HG02885 (cell line): ENCODE measurements at regions not wholly inside any gene's neighbourhood (a gene's known extent, or its start where the extent isn't known, plus 50 kb on each side); places are given as distances from the start of the nearest gene placed in this dataset.
"Not testable (repeated sequence)": the region's sequence is repeated elsewhere in the genome, so short reads cannot be mapped to it uniquely, and the experiment has no call there.

Source experiments
- ATAC-seq: cut with Tn5 transposase; IDR thresholded peaks from one replicate; pipeline ENCODE4 v1.9.1; 2021; ENCODE audit warnings: mild to moderate bottlenecking; ENCODE audit not compliant: unreplicated experiment, poor library complexity

- no peak for ATAC-seq
These were observed 260.5 kb upstream of the MYT1L start for GRCh38 chr2:2591542-2591940.

DNA sequence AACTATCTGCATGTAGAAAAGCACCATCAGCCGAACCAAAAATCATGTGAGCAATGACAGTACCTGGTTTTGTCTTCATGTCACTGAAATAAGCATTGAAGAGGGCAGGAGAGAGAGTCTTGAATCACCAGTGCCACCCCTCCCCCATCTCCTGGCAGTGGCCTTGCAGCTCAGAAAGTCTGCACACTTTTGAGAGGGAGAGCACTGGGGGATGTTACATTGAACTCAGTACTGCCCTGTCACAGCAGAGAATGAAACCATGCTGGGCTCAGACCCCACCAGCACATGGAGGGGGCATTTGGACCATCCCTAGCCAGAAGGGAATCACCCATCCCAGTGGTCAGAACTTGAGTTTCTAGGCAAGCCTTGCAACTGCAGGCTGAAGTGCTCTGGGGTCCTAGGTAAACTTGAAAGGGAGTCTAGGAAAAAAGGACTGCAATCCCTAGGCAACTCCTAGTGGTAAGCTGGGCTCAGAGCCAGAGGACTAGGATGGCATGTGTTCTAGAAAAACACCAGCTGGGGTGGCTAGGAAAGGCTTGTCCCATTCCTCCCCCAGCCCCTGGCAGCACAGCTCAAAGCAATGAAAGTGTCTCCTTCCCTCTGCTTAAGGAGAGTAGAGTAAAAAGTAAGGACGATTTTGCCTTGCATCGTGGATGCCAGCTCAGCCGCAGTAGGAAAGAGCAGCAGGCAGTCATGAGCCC lies 259.9 kb upstream of the MYT1L start:
- ATAC-seq = no peak

GRCh38 chr2:2590141-2590540 lies 259.1 kb upstream of the MYT1L start:
- ATAC-seq = no peak

GRCh38 chr2:2588777-2589176 lies 257.7 kb upstream of the MYT1L start:
- ATAC-seq = no peak

DNA sequence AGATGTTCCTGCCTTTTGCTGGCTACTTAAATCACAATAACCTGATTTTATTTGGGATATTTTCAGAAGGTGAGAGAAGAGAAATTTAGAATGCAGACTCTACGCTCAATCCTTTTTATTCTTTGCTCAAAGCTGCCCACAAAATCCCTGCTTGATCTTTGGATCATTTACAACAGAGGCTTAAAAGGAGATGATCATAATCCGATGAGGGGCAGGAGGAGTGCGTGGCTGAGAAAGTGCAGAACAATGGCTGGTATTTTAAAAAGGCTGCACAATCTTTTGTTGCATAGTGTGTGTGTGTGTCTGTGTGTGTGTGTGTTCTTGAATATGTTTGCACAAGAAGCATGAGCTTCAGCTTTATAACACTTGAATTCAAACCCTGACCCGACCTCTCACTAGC lies 256.3 kb upstream of the MYT1L start:
- no peak for ATAC-seq

DNA sequence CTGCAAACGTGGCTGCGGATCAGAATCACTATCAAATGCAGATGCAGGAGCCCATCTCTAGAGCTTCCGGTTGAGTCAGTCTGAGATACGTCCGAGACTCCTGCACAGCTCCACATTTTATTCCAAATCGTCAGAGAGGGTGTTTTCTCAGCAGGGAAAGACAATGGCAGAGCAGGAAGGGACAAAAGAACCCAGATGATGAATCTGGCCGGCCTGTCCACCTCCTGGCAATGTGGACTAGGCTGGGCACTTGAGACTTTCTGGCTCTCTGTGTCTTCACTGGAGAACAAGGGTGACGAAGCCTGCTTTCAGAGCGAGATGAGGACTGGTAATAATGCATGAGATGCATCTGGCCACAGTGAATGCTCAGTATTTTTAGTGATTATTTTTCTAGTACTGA lies 255.9 kb upstream of the MYT1L start:
- no peak for ATAC-seq

DNA sequence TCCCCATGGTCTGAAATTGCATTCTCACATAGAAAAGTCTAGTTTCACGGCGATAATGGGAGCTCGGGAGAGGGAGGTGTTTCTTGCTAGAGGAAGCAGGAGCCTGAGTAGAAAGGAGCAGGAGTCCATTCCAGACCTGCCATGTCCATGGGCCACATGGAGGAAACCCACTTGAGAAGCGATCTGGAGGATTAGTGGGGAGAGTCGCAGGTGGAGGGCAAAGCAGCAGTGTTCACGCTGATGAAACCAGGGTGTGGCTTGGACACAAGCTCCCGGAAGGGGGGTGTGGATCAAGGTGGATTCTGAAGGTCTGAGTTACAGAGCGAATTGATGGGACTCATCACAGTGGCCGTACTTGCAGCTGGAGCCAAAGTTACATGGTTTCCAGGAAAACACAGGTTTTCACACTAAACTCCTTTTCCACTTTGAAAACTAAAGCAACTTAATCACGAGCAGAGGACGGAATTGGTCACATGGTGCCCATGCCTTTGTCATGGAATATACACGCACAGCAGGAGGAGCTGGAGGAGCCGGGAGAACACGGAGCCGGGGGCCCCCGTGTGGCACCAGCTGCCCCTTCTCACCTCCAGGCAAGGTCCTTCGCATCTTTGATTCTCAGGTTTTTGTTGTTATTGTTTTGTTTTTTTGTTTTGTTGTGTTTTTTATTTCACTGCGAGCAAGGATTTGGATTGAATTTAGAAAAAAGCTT lies 255.1 kb upstream of the MYT1L start:
- ATAC-seq = no peak

- ATAC-seq = no peak
These were observed 252.0 kb upstream of the MYT1L start for GRCh38 chr2:2582998-2583545.

GRCh38 chr2:2581331-2582159 lies 250.5 kb upstream of the MYT1L start:
- ATAC-seq = no peak

DNA sequence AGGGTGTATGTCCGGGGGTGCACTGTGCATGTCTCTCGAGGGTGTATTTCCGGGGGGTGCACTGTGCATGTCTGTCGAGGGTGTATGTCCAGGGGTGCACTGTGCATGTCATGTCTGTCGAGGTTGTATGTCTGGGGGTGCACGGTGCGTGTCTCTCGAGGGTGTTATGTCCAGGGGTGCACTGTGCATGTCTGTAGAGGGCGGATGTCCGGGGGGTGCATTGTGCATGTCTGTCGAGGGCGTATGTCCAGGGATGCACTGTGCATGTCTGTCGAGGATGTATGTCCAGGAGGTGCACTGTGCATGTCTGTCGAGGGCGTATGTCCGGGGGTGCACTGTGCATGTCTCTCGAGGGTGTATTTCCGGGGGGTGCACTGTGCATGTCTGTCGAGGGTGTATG lies 249.8 kb upstream of the MYT1L start:
- not testable (repeated sequence) for ATAC-seq

GRCh38 chr2:2580341-2580740 lies 249.3 kb upstream of the MYT1L start:
- ATAC-seq = no peak

DNA sequence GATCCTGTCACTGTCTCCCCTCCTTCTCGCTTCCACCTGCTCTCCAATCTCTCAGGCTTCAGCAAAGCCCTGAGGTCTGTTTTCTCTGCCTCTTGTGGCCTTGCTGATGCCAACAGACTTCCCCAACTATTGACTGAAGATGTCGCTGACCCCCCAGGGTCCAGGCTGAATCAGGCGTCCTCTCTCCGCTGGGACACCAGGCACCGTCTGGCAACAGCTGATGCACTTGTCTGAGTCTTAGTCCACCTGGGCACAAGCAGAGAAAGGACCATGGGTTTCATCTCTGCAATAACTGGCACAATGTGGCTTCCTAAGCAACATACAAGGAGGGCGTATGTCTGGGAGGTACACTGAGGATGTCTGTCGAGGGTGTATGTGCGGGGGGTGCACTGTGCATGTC lies 248.7 kb upstream of the MYT1L start:
- no peak for ATAC-seq

GRCh38 chr2:2577407-2577831 lies 246.3 kb upstream of the MYT1L start:
- ATAC-seq = no peak

GRCh38 chr2:2575870-2576386 lies 244.9 kb upstream of the MYT1L start:
- no peak for ATAC-seq

- no peak for ATAC-seq
These were observed 244.1 kb upstream of the MYT1L start for GRCh38 chr2:2575181-2575577.

- no peak for ATAC-seq
These were observed 243.5 kb upstream of the MYT1L start for GRCh38 chr2:2574401-2575180.

DNA sequence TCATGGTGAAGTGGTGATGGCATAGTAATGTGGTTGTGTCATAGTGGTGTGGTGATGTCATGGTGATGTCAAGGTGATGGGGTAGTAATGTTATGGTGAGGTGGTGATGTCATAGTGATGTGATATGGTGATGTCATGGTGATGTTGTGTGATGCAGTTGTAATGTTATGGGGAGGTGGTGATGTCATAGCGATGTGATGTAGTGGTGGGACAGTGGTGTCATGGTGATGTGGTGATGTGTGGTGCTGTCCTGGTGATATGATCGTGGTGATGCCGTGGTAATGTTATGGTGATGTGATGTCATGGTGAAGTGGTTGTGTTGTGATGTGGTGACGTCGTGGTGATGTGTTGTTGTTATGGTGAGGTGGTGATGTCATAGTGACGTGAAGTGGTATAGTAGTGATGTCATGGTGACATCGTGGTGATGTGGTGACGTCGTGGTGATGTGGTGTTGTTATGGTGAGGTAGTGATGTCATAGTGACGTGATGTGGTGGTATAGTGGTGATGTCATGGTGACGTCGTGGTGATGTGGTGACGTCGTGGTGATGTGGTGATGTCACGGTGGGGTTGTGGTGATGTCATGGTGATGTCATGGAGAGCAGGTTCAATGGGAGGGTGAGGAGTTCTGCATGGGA lies 242.7 kb upstream of the MYT1L start:
- ATAC-seq = no peak

- ATAC-seq = no peak
These were observed 242.1 kb upstream of the MYT1L start for GRCh38 chr2:2573205-2573604.

DNA sequence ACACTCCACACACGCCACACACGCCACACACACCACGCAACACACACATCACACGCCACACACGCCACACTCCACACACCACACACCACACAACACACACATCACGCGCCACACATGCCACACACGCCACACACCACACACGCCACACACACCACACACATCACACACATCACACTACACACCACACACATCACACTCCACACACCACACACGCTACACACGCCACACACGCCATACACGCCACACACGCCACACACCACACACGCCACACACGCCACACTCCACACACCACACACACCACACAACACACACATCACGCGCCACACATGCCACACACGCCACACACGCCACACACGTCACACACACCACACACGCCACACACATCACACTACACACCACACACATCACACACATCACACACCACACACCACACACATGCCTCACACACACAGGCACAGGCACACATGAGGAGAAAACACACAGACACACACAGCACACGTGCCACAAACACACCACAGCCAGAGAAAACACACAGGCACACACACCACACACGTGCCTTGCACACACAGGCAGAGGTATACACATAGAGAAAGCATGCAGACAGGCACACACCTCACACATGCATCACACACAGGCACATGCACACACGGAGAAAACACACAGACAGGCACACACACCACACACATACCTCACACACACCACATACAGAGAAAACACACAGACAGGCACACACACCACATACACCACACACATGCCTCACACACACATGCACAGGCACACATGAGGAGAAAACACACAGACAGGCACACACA lies 241.5 kb upstream of the MYT1L start:
- no peak for ATAC-seq
